Skeletal muscle satellite cell (primary cell): ENCODE measurements at regions not wholly inside any gene's neighbourhood (a gene's known extent, or its start where the extent isn't known, plus 50 kb on each side); places are given as distances from the start of the nearest gene placed in this dataset.

Source experiments
- H3K27me3 ChIP-seq: 2 replicates; pipeline ENCODE4 v1.7.0; 2013; ENCODE audit warnings: low read length; ENCODE audit not compliant: control insufficient read depth, insufficient read depth
- H3K36me3 ChIP-seq: 2 replicates; pipeline ENCODE4 v1.7.0; 2013; ENCODE audit warnings: mild to moderate bottlenecking, control low read depth, low read length; ENCODE audit not compliant: insufficient read depth
- H3K4me1 ChIP-seq: 2 replicates; pipeline ENCODE4 v1.7.0; 2013; ENCODE audit warnings: low read length; ENCODE audit not compliant: control insufficient read depth, insufficient read depth
- H3K4me2 ChIP-seq: 2 replicates; pipeline ENCODE4 v1.7.0; 2013; ENCODE audit warnings: mild to moderate bottlenecking, low read length
- H3K4me3 ChIP-seq: 2 replicates; pipeline ENCODE4 v1.7.0; 2013; ENCODE audit warnings: low read length
- H3K9ac ChIP-seq: 2 replicates; pipeline ENCODE4 v1.7.0; 2013; ENCODE audit warnings: mild to moderate bottlenecking, low read depth, low read length, moderate library complexity
- H3K9me3 ChIP-seq: replicated peaks from 2 replicates; pipeline ENCODE4 v1.7.0; 2013; ENCODE audit warnings: mild to moderate bottlenecking, control low read depth, low read length

DNA sequence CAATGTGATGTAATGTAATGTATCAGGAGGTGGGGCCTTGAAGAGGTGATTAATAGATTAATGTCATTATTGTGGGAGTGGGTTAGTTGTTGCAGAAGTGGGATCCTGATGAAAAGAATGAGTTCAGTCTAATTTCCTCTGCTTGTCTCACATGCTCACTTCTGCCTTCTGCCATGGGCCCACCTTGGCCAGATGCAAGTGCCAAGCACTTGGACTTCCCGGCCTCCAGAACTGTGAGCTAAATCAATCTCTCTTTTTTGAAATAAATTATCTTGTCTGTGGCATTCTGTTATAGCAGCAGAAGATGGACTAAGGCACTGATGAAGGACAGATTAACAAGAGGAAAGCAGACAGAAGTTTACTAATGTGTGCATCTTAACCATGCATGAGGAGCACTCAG is 123.9 kb downstream of the ETS2 start:
- no peaks in the 10 kb centered on the region for H3K36me3 ChIP-seq
- no peak overlapping the region for H3K9ac ChIP-seq
- H3K4me1 ChIP-seq, result peaks cover 14% of the 10 kb centered on the region
- no peak overlapping the region for H3K4me3 ChIP-seq
- no peaks in the 10 kb centered on the region for H3K9me3 ChIP-seq
- H3K27me3 ChIP-seq, result no peaks in the 10 kb centered on the region
- H3K4me2 ChIP-seq, result no peak overlapping the region

DNA sequence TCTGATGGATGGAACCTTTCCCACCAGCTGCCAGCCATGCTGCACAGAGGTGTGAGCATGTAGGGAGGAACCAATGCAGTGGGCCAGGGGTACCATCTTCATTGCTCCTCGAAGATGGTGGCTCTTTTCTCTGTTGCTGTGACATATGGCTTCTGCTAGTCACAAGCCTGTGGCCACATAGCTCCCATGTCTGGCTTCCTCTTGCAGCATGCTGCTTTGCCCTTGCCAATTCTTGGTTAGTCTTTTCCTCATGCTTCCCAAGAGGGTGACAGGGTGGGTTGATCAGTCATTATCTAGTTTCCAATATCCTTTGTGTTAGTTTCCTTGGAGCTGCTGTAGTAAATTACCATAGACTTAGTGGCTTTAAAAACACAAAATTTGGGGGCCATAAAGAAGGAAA is 123.4 kb downstream of the ETS2 start:
- H3K9ac ChIP-seq, result no peak overlapping the region
- H3K4me3 ChIP-seq, result no peak overlapping the region
- H3K4me1 ChIP-seq, result peaks cover 14% of the 10 kb centered on the region
- H3K9me3 ChIP-seq, result no peaks in the 10 kb centered on the region
- H3K27me3 ChIP-seq, result no peaks in the 10 kb centered on the region
- H3K36me3 ChIP-seq, result no peaks in the 10 kb centered on the region
- H3K4me2 ChIP-seq, result no peak overlapping the region

DNA sequence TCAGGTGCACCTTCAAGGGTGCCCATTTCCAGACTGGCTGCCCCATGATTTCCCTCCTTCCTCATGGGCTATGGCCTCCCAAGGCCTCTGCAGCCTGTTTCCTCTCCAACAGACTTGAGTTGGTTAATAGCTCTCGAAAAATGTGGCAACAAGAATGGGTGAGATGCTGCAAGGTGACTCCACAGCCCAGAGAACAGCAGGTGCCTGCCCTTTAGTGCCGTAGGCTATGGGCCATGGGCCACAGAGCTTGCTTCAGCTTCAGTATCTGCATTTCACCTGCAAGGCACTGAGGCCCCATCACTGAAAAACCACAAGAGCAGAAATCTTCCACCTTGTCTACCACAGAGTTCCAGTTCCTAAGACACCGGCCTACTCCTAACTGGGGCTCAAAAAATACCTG is 122.0 kb downstream of the ETS2 start:
- Histone ChIP-seq H3K36me3 (no peaks in the 10 kb centered on the region), H3K4me2 (no peak overlapping the region), H3K9me3 (no peaks in the 10 kb centered on the region), H3K4me1 (peaks cover 14% of the 10 kb centered on the region), H3K4me3 (no peak overlapping the region), H3K27me3 (no peaks in the 10 kb centered on the region), H3K9ac (no peak overlapping the region)

DNA sequence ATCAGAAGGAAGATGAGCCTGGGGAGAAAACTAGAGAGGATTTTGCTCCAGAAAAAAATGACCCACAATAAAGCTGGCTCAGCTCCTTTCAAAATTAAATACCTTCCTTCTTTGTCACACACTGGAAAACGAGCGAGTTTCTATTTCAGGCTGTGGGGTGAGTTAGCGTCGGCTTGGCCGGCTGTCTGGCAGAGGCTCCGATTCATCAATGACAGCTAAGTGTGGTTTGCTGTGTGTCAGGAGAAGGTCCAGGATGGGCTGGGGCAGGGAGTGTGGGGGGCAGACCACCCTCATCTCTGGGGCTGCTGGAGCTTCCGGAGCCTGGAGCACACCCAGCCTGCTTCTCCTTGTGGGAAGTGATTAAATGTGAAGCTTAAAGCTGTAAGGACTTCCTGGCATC is 120.2 kb downstream of the ETS2 start:
- Histone ChIP-seq H3K27me3 (no peaks in the 10 kb centered on the region), H3K9ac (peak overlapping the region; percentile 66), H3K9me3 (no peaks in the 10 kb centered on the region), H3K4me1 (peaks cover 23% of the 10 kb centered on the region), H3K36me3 (no peaks in the 10 kb centered on the region), H3K4me3 (peak overlapping the region; percentile 54), H3K4me2 (peak overlapping the region; percentile 74)

DNA sequence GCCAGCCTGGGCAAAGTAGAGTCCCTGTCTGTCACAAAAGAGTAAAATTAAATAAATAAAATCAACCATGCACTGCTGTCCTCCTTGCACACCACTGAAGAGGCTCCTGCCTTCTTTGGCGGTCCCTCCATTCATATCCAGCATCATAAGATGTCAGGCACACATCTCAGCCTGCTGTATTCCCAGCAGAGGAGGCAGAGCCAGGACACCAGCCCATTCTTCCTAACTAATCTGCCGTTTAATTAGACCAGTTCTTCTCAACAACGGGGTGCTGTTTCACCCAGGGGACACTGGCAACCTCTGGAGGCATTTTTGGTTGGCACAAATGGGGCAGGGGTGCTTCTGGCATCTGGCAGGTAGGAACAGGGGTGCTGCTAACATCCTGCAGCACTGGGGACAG is 119.7 kb downstream of the ETS2 start:
- H3K27me3 ChIP-seq, result no peaks in the 10 kb centered on the region
- peaks cover 27% of the 10 kb centered on the region for H3K4me1 ChIP-seq
- H3K9me3 ChIP-seq, result no peaks in the 10 kb centered on the region
- H3K9ac ChIP-seq, result peak overlapping the region; percentile 66
- peak overlapping the region; percentile 54 for H3K4me3 ChIP-seq
- H3K36me3 ChIP-seq, result no peaks in the 10 kb centered on the region
- peak overlapping the region; percentile 74 for H3K4me2 ChIP-seq

DNA sequence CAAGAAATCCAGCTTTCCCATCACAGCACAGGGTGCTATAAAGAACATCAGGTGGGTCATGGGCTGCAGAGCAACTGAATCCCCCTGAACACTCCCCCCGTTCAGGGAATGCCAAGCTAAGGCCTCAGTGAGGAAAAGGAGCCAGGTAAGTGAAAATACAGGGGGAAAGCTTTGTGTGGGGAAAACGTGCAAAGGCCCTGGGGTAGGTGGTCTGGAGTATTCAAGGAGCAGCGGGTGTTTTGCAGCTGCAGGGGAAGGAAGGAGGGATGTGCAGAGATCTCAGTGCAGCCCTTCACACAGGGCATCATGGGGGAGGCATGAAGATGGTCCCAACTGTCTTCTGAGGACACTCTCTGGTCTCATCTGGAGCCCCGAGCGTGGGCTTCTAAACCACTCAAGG is 119.2 kb downstream of the ETS2 start:
- Histone ChIP-seq H3K4me1 (peaks cover 29% of the 10 kb centered on the region), H3K36me3 (no peaks in the 10 kb centered on the region), H3K9me3 (no peaks in the 10 kb centered on the region), H3K4me2 (no peak overlapping the region), H3K4me3 (no peak overlapping the region), H3K9ac (no peak overlapping the region), H3K27me3 (no peaks in the 10 kb centered on the region)

DNA sequence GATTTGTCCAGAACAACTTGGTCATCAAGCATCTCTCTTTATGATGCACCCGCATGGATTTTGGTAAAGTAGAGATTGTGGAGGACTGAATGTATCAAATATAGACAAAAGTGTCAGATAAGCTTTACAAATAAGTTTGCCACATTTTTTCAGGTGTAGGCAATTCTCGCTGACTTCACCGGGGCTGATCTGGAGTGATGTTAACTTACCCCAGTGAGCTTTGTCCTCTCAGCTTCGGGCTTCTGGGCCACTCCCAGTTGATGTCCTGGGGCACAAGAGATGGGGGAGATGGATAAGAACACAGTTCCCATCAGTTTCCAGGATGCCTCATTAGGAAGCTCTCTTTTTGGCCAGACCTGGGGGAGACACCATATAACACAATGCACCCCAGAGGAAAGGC is 117.7 kb downstream of the ETS2 start:
- H3K4me1 ChIP-seq, result peaks cover 29% of the 10 kb centered on the region
- H3K36me3 ChIP-seq, result no peaks in the 10 kb centered on the region
- no peaks in the 10 kb centered on the region for H3K9me3 ChIP-seq
- no peaks in the 10 kb centered on the region for H3K27me3 ChIP-seq
- H3K9ac ChIP-seq, result no peak overlapping the region
- no peak overlapping the region for H3K4me2 ChIP-seq
- H3K4me3 ChIP-seq, result no peak overlapping the region

DNA sequence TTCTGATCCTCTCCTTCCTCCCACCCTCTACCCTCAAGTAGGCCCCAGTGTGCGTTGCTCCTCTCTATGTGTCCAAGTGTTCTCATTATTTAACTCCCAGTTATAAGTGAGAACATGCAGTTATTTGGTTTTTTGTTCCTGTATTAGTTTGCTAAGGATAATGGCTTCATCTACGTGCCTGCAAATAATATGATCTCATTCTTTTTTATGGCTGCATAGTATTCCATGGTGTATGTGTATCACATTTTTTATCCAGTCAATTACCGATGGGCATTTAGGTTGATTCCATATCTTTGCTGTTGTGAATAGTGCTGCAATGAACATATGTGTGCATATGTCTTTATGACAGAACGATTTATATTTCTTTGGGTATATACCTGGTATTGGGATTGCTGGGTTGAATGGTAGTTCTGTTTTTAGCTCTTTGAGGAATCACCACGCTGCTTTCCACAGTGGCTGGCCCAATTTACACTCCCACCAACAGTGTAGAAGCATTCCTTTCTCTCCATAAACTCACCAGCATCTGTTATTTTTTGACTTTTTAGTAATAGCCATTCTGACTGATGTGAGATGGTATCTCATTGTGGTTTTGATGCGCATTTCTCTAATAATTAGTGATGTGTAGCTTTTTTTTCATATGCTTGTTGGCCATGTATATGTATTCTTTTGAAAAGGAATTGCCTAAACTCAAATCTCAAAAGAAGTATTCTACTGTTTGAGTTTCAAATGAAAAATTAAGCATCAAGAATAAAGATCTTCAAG is 116.9 kb downstream of the ETS2 start:
- Histone ChIP-seq H3K36me3 (no peaks in the 10 kb centered on the region), H3K4me1 (peaks cover 29% of the 10 kb centered on the region), H3K4me2 (no peak overlapping the region), H3K4me3 (no peak overlapping the region), H3K9me3 (no peaks in the 10 kb centered on the region), H3K27me3 (no peaks in the 10 kb centered on the region), H3K9ac (no peak overlapping the region)

DNA sequence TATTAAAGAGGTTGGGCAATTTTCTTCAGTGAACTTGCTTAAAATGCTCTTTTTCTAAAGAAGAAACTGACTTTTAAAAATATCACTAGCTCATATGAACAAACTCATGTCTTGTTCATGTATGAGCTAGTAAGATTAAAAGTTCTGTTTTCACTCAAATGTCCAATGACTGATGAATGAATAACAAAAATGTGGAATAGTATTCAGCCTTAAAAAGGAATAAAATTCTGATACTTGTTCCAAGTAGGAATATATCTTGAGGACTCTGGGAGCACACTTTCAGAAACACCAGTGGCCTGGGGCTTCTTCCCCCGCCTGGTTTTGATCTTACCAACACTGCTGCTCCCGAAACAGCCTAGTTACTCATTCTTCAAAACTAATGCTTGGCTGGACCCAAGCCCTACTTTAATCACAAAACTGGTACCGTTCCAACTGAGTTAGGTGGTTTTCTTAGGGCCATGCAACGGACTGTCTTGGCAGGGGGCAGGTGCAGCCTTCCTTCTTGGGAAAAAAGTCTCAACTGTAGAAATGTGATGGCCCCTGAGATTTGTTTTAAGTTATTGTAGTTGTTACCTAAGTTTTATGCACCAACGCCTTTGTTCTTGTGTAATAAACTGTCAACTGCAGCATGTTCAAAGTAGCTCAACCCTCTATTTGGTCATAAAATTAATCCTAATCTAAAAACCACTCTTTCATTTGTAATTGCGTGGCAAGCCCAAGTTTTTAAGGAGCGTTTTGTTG is 116.0 kb downstream of the ETS2 start:
- Histone ChIP-seq H3K27me3 (no peaks in the 10 kb centered on the region), H3K4me2 (peak overlapping the region; percentile 68), H3K9ac (peak overlapping the region; percentile 26), H3K4me1 (peaks cover 29% of the 10 kb centered on the region), H3K4me3 (peak overlapping the region; percentile 16), H3K36me3 (no peaks in the 10 kb centered on the region), H3K9me3 (no peaks in the 10 kb centered on the region)

DNA sequence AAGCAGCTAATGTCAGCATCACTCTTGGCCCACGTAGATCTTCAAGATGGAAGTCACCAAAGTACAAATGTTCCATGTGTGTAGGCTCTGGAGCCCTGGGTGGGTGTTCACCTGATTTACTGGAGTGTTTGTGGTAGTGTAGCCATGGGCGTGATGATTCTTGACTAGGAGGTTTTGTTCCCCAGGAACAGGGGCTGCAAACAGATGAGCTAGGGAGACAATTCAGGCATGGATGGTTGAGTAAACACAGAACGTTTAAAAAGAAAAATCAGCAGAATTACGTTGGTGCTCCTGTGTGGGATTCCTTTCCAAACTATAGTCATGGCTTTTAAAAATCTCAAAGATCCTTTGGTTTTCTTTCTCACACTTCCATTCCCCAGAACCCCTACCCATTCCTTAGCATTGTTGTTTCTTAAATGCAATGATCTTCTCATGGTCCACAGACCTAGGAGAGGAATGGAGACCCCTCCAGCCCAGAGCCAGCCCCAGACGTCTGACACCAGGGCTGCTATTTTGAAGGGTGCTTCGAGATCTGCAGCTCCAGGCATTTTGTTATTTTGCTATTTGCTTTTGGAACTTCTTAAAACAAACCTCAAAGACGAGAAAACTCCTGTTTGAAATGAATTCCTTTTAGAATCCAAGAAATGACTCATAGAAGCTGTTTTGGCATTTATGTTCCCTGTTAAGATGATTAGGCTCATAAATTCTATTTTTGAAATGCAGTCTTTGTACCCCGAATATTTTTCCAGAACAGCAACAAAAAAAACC is 115.1 kb downstream of the ETS2 start:
- Histone ChIP-seq H3K27me3 (no peaks in the 10 kb centered on the region), H3K9ac (peak overlapping the region; percentile 35), H3K9me3 (no peaks in the 10 kb centered on the region), H3K4me2 (peak overlapping the region; percentile 68), H3K4me3 (peak overlapping the region; percentile 16), H3K4me1 (peaks cover 22% of the 10 kb centered on the region), H3K36me3 (no peaks in the 10 kb centered on the region)

DNA sequence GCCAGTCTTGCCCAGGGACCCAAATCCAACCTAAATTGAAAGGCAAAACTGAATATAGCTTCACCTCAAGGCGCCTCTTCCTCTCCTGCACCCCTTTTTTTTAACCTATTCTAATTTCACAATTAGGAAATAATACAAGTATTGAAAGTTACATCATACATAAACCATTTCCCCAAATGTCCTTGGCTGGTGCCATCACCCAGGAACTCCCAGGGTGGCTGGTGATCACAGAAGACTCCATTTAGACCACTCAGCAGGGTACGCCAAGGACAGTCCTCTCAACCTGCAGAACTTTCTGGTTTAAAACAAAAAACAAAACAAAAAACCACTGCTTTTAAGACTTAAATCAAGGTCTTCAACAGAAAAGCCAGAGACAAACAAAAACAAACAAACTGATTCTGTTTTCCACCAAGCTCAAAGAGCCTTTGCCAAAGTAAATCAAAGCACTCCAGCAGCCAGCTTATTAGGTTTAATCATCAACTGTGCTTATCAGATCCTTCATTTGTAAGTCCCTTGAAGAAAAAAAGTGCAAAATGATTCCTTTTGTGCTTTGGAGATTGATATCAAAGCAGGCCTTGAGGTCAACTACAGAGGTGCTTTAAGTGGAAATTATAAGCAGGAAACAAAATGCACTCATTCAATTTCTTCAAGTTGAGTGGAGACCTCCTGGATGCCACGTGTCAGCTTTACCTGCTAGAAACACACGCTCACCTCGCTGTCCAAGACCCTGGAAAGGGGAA is 113.0 kb downstream of the ETS2 start:
- no peak overlapping the region for H3K4me2 ChIP-seq
- no peaks in the 10 kb centered on the region for H3K27me3 ChIP-seq
- no peak overlapping the region for H3K9ac ChIP-seq
- H3K9me3 ChIP-seq, result no peaks in the 10 kb centered on the region
- no peaks in the 10 kb centered on the region for H3K36me3 ChIP-seq
- H3K4me3 ChIP-seq, result no peak overlapping the region
- H3K4me1 ChIP-seq, result peaks cover 27% of the 10 kb centered on the region
